KBM-7 (cell line): ENCODE measurements at regions not wholly inside any gene's neighbourhood (a gene's known extent, or its start where the extent isn't known, plus 50 kb on each side); places are given as distances from the start of the nearest gene placed in this dataset.

Source experiments
- DNase-seq: peaks from one replicate; pipeline ENCODE4 v3.0.0-alpha.2; 2015
- in situ Hi-C: fragments of 300-500 bp; cut with MboI; formaldehyde crosslinking; loops from 2 replicates; pipeline ENCODE4 v1.14.3; 2020; ENCODE audit warnings: low sequenced_read_pairs, low pct_unique_long_range_greater_than_20kb, mixed read lengths

DNA sequence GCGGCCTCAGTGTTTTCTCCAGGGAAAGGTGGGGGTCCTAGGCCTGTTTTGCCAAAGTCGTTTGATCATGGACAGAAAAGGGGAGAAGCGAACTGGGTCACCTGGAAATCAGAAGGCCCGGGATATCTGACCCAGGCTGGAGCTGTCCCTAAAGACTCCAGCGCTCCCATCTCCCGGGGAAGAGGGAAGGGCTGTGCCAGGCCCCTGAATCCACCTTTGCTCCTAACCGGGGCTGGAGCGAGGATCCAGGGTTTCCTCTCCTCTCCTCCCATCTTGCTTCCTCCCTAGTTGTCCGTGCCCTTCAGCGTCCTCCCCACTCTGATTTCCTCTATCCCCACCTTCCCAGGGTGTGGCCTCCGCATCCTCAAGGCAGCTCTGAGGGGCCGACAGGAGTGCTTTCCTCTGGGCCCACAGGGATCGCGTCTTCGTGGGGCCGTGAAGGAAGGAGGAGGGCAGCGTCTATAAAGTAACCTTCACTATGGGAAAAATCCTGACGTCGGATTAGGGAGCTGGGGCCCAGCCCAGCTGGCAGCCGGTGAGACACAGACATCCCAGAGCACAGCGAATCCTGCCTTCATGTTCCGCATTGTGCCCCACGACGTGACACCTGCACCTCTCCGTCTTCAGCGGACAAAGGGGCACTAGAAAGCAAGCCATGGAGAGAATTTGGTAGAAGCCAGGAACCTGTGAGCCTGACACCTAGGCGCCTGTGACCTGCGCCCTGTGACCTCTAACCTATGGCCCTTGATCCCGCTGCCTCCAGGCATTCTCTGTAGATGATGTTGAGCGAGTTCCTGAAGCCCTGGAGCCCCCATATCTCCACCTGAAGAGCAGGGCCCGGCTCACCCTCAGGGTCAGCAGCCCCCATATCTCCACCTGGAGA, 212.7 kb upstream of the SALL3 start:
- no peak for DNase-seq
- in situ Hi-C loops = no loop called here

DNA sequence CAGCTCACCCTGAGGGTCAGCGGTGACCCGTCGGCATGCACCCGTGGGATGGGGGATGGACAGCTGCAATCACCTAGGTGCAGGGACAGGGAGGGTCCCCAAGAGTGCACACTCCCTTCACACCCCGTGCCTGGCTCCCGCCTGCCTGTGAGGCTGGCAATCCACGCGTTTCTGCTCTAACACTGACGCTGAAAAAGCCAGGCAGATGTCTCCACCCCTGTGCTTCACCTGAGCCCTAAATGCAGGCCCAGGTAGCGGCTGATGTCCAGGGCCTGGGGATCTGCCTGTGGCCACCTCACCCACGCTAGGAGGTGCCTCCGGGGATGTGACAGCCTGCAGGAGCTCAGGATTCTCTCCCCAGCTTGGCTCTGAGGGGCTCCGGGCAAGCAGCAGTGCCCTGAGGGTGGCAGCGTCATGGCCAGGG, 212.0 kb upstream of the SALL3 start:
- DNase-seq = no peak
- in situ Hi-C loops = no loop called here

- no peak for DNase-seq
- in situ Hi-C loops = no loop called here
Observed at GRCh38 chr18:78768221-78768620, 211.4 kb upstream of the SALL3 start.

- DNase-seq = no peak
- in situ Hi-C loops = no loop called here
Observed at GRCh38 chr18:78768656-78769501, 210.7 kb upstream of the SALL3 start.

DNA sequence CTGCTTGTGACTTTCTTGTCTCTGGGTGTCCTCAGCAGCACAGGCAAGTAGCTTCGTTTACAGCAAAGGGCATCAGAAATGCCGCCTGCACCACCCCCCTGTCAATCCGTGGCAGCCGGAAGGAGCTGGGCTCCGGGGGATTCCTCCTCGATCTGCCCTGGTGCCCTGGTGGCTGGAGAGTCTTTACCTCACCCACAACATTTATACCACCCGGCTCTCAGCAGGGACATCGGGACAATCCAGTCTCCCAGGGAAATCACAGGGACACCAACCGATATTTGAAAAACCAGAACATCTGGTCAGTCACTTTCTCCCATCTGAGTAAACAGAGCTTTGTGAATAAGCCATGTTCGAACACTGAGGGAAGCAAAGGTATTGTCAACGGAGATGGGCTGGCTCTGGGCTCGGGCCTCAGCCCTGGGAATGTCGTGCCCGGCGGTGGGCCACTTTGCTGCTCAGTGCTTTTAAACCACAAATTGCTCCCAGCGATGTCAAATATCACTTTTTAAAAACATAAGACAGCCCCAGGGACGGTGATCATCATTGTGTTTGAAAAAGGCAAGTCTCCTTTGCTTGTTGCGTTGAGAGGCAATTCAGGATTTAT, 210.0 kb upstream of the SALL3 start:
- in situ Hi-C loops = no loop called here
- DNase-seq = no peak

GRCh38 chr18:78770139-78770822, 209.3 kb upstream of the SALL3 start:
- no peak for DNase-seq
- in situ Hi-C loops = no loop called here

GRCh38 chr18:78770823-78771139, 208.8 kb upstream of the SALL3 start:
- no peak for DNase-seq
- in situ Hi-C loops = no loop called here

DNA sequence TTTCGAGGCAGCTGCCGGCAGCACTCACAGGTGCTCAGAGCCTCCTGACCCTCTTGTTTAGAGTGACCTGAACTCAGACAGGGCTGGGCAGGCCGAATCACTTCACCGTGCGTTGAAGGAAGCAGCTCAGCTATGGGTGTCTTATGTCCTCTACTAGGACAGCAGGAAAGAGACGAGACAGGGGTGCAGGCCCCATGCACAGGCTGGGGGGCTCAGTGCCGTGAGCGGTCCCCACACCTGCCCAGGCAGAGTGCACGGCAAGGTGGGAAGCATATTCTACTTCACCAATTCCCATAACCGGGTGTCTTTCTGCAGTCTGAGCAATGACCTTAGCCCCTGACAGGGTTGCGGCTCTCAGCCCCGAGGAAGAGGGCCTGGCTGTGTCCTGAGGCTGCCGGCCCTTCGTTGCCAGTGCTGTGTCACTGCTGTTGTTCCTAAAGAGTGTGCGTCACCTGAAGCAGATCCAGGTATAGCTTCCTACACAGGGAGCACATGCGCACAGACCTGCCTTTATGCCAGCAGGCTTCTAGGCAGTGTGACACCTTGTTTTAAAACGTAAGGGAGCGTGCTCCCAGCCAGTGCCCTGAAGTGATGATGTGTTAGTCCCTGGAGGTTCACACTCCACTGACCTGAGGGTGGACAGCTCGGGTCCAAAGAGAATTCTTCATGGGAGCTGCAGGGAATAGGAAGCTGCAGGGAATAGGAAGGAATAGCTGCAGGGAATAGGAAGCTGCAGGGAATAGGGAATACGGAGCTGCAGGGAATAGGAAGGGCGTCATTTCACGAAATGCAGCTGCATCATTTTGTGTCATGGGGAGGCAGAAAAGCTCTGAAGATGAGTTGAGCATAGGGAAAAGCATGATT, 207.9 kb upstream of the SALL3 start:
- no peak for DNase-seq
- in situ Hi-C loops = no loop called here

DNA sequence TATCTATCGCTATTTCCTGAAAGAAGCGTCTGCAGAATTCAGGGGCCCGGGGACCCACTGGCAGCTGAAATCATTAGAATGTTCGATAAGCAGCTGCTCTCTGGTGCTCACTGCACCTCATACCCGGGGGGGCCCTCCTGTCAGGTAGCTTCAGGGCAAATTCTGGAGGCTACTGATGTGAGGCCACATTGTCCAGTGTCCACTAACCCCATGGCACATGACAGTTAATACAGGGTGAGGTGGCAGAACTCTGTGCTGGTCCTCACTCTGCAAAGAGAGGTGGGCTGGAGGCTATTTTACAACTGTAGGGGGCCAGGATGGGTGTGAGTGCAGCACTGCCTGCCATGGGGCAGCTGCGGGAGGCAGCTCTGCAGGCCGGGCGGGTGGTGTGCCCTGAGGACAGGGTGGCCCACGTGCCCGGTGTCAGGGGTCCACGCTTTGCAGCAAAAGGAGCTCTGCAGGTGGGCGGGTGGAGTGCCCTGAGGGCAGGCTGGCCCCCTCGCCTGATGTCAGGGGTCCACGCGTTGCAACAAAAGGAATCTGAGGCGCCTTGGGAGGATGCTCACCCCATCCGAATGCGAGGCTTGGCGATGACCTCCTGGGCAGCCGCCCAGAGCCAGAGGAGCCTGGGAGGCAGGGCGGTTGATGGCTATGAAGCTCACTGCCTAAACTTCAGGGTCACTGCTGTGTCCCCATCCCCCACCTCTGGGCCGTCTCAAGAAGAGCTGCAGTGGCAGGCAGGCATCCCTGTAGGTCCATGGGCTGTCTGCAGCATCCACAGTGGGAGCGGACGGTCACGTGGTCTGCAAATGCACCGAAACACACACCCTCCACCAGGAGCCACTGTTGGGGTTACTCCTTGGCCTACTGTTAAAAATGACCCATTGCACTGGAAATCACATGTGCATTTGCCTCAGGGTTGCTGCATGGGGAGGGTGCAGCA, 207.0 kb upstream of the SALL3 start:
- in situ Hi-C loops = no loop called here
- DNase-seq = no peak

DNA sequence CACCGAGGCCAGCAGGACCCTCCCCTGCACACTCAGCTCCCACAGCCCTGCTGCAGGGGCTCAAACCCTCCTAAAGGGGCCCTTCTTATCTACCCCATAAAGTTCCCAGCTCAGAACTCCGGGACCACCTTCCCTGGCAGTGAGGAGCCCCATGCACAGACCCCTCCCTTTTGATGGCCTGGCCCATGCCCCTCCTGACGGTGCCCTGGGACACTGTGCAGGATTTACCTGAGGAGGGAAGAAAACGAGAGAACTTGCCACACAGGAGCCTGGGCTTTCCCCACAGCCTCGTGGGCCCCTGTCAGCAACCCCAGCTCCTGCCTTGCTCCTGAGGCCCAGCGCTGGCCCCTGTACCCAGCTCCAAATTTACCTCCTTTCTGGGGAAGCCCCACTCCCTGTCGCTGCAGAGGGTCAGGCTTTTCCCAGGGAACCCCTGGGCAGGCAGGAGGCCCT, 206.3 kb upstream of the SALL3 start:
- in situ Hi-C loops = no loop called here
- no peak for DNase-seq

- DNase-seq = no peak
- in situ Hi-C loops = no loop called here
Observed at GRCh38 chr18:78773819-78774218, 205.8 kb upstream of the SALL3 start.

- DNase-seq = no peak
- in situ Hi-C loops = no loop called here
Observed at GRCh38 chr18:78774741-78775141, 204.9 kb upstream of the SALL3 start.

DNA sequence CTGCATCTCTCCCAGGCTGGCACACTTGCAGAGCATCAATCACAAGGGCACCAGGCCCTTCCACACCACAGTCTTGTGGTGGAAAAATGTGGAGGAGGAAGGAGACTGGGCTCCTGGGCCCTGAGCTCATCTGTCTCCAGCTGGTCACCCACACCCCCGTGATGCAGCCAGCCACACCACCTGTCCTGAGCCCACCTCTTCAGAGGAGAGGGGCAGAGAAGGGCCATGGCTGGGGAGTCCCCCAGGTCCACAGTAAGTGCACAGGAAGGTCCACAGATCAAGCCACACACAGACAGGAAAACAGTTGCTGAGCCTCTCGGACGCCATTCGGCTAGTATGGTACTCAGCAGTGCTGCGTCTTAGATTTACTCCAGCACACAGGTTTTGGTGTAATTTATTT, 203.5 kb upstream of the SALL3 start:
- in situ Hi-C loops = no loop called here
- DNase-seq = no peak

DNA sequence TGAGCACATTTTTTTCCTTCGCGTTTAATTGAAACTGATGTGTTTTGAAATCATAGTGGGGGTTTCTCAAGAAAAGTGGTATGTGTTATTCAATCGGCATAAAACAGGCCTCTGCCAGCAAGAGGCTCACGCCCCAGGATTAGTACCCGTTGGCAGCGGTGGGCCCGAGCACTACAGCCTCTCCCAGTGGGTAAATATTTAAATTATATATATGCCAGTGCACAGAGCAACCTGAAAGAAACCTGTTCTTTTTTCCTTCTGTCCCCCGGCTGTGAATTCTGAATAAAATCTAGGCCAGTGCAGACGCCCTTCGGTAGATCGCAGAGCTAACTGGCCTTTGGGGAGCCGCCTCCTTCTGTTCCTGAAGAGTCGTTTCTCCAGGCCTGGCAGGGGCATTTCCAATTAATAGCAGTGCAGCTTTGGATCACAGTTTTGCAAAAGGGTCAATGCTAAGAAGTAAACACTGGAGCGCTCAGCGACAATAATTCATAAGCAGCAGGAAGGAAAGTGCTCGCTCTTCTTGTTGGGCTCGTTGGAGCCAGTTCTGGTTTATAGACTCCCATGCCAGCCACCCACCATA, 202.8 kb upstream of the SALL3 start:
- in situ Hi-C loops = no loop called here
- no peak for DNase-seq

DNA sequence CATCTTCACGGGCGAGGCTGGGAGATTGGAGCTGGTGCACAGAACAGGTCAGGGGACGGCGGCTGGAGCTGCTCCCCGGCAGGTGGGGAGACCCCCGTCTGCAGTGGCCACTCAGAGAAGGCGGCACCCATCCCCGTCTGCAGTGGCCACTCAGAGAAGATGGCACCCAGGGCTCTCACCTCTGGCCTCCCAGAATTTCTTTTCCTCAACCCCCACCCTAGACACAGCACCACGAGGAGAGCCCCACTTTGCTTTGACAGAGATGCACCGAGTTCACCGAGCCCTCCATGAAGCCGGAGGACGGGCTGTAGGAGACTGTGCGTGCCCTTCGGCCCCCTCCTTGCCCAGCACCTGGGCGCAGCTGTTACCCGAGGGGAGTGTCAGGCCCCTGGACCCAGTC, 201.6 kb upstream of the SALL3 start:
- in situ Hi-C loops = no loop called here
- no peak for DNase-seq

DNA sequence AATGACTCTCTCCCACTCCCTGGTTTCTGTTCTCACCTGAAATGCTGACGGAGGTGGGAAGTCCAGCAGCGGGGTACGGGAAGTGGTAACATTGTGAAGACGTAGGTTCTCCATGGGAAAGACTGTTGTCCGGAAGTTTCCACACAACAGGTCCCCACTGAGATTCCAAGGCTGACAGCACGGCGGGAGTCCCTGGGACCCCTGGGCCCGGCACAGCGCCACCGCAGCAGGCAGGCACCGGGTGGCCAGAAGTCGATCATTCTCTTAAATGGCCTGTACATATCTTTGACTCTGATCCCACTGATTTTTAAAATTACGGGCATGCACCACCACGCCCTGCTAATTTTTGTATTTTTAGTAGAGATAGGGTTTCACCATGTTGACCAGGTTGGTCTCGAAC, 201.0 kb upstream of the SALL3 start:
- DNase-seq = no peak
- in situ Hi-C loops = no loop called here

DNA sequence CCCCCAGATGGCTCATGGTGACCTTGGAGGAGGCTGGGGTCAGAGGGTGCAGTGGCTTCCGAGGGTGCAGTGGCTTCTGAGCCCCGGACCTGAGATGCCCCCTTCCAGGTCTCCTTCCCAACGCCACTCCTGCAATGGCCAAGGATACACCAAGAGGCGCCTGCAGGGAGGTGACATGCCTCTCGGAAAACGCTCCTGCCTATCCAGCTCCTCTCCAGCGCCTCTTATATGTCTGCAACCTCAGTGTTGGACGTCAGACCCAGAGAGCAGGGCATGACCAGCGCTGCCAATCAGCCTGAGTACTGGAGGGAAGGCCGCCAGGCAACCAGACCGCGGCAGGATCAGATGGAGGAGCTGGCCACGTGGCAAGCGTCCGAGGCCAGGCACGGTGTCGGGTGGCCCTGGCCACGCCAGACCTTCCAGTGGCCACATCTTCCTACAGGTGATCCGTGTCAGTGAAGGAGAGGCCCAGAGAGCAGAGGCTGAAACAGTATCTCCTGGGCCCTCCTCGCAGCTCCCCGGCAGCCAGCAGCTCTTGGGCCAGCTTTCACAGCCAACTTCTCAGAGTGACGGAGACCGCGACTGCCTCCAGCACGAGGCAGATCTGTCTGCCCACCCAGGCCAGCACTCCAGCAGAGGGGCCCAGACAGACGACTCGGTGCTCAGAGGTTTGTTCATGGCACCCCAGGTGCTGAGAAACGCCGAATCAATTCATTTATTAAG, 199.5 kb upstream of the SALL3 start:
- no peak for DNase-seq
- in situ Hi-C loops = no loop called here
